ENCODE measurements at regions not wholly inside any gene's neighbourhood (a gene's known extent, or its start where the extent isn't known, plus 50 kb on each side); places are given as distances from the start of the nearest gene placed in this dataset.

GRCh38 chr9:106625259-106625789, 237.6 kb upstream of the ZNF462 start:
- Histone ChIP-seq H3K27me3 (ENCODE audit: low read depth) (no peaks in the 10 kb centered on the region), H3K4me1 (no peaks in the 10 kb centered on the region), H3K4me3 (no peak overlapping the region), H3K36me3 (no peaks in the 10 kb centered on the region), H3K9me3 (no peaks in the 10 kb centered on the region), H3K27ac (no peak overlapping the region)
- intact Hi-C loops (cut with DNase I), result no loop called here
- DNase-seq (no peak), ATAC-seq (no peak)
- no peak for TF ChIP-seq CTCF (IDR thresholded peaks at IDR 0.05)

- H3K4me3 ChIP-seq, result no peak overlapping the region
- DNase-seq (no peak), ATAC-seq (no peak)
- no peaks in the 10 kb centered on the region for H3K36me3 ChIP-seq
- TF ChIP-seq CTCF (IDR thresholded peaks at IDR 0.05), result no peak
- no peaks in the 10 kb centered on the region for H3K9me3 ChIP-seq
- no peaks in the 10 kb centered on the region for H3K4me1 ChIP-seq
- intact Hi-C loops (cut with DNase I), result no loop called here
- no peak overlapping the region for H3K27ac ChIP-seq
- H3K27me3 ChIP-seq (ENCODE audit: low read depth), result no peaks in the 10 kb centered on the region
Measured at GRCh38 chr9:106626936-106627335, 236.0 kb upstream of the ZNF462 start.

- TF ChIP-seq CTCF (IDR thresholded peaks at IDR 0.05), result no peak
- intact Hi-C loops (cut with DNase I), result no loop called here
- Histone ChIP-seq H3K27me3 (ENCODE audit: low read depth) (no peaks in the 10 kb centered on the region), H3K27ac (no peak overlapping the region), H3K36me3 (no peaks in the 10 kb centered on the region), H3K9me3 (no peaks in the 10 kb centered on the region), H3K4me3 (no peak overlapping the region), H3K4me1 (no peaks in the 10 kb centered on the region)
- DNase-seq (no peak), ATAC-seq (no peak)
Measured at GRCh38 chr9:106632621-106633020, 230.3 kb upstream of the ZNF462 start.

GRCh38 chr9:106634183-106634582, 228.8 kb upstream of the ZNF462 start:
- DNase-seq (no peak), ATAC-seq (no peak)
- intact Hi-C loops (cut with DNase I), result no loop called here
- Histone ChIP-seq H3K4me3 (no peak overlapping the region), H3K36me3 (no peaks in the 10 kb centered on the region), H3K9me3 (no peaks in the 10 kb centered on the region), H3K27ac (no peak overlapping the region), H3K4me1 (no peaks in the 10 kb centered on the region), H3K27me3 (ENCODE audit: low read depth) (no peaks in the 10 kb centered on the region)
- no peak for TF ChIP-seq CTCF (IDR thresholded peaks at IDR 0.05)

- Histone ChIP-seq H3K4me1 (no peaks in the 10 kb centered on the region), H3K4me3 (no peak overlapping the region), H3K27ac (no peak overlapping the region), H3K36me3 (no peaks in the 10 kb centered on the region), H3K27me3 (ENCODE audit: low read depth) (no peaks in the 10 kb centered on the region), H3K9me3 (no peaks in the 10 kb centered on the region)
- no peak for DNase-seq
- no peak for ATAC-seq
- TF ChIP-seq CTCF (IDR thresholded peaks at IDR 0.05), result no peak
- intact Hi-C loops (cut with DNase I), result no loop called here
Measured at GRCh38 chr9:106634641-106635040, 228.3 kb upstream of the ZNF462 start.

- Histone ChIP-seq H3K36me3 (no peaks in the 10 kb centered on the region), H3K27ac (no peak overlapping the region), H3K9me3 (no peaks in the 10 kb centered on the region), H3K4me1 (no peaks in the 10 kb centered on the region), H3K4me3 (no peak overlapping the region), H3K27me3 (ENCODE audit: low read depth) (no peaks in the 10 kb centered on the region)
- no peak for TF ChIP-seq CTCF (IDR thresholded peaks at IDR 0.05)
- ATAC-seq, result no peak
- DNase-seq, result no peak
- intact Hi-C loops (cut with DNase I), result no loop called here
Measured at GRCh38 chr9:106637486-106637885, 225.5 kb upstream of the ZNF462 start.
